ENCODE measurements at regions not wholly inside any gene's neighbourhood (a gene's known extent, or its start where the extent isn't known, plus 50 kb on each side); places are given as distances from the start of the nearest gene placed in this dataset.
A peak's percentile ranks its signal among the peaks of the same experiment; 100 is the strongest.

GRCh38 chr11:64456509-64457320, 97.8 kb downstream of the RPS6KA4 start:
- DNase-seq (ENCODE audit: low read depth in 1 of 2, low spot score in 1 of 2), result no peak

GRCh38 chr11:64457416-64458010, 98.2 kb upstream of the SLC22A11 start:
- no peak for DNase-seq (ENCODE audit: low read depth in 1 of 2, low spot score in 1 of 2)

GRCh38 chr11:64458997-64459396, 96.7 kb upstream of the SLC22A11 start:
- DNase-seq (ENCODE audit: low read depth in 1 of 2, low spot score in 1 of 2), result no peak

GRCh38 chr11:64459609-64460008, 96.1 kb upstream of the SLC22A11 start:
- no peak for DNase-seq (ENCODE audit: low read depth in 1 of 2, low spot score in 1 of 2)

- no peak for DNase-seq (ENCODE audit: low read depth in 1 of 2, low spot score in 1 of 2)
These were observed 94.7 kb upstream of the SLC22A11 start for GRCh38 chr11:64461081-64461480.

GRCh38 chr11:64466115-64466718, 89.5 kb upstream of the SLC22A11 start:
- no peak for DNase-seq (ENCODE audit: low read depth in 1 of 2, low spot score in 1 of 2)

- no peak for DNase-seq (ENCODE audit: low read depth in 1 of 2, low spot score in 1 of 2)
These were observed 86.5 kb upstream of the SLC22A11 start for GRCh38 chr11:64469288-64469687.

GRCh38 chr11:64472593-64473455, 82.9 kb upstream of the SLC22A11 start:
- no peak for DNase-seq (ENCODE audit: low read depth in 1 of 2, low spot score in 1 of 2)

- DNase-seq (ENCODE audit: low read depth in 1 of 2, low spot score in 1 of 2), result no peak
These were observed 81.1 kb upstream of the SLC22A11 start for GRCh38 chr11:64474680-64475079.

- no peak for DNase-seq (ENCODE audit: low read depth in 1 of 2, low spot score in 1 of 2)
These were observed 80.6 kb upstream of the SLC22A11 start for GRCh38 chr11:64475145-64475544.

GRCh38 chr11:64476881-64477280, 78.9 kb upstream of the SLC22A11 start:
- DNase-seq (ENCODE audit: low read depth in 1 of 2, low spot score in 1 of 2), result no peak

- no peak for DNase-seq (ENCODE audit: low read depth in 1 of 2, low spot score in 1 of 2)
These were observed 78.1 kb upstream of the SLC22A11 start for GRCh38 chr11:64477675-64478074.

- no peak for DNase-seq (ENCODE audit: low read depth in 1 of 2, low spot score in 1 of 2)
These were observed 73.2 kb upstream of the SLC22A11 start for GRCh38 chr11:64482588-64482987.

GRCh38 chr11:64484191-64485022, 71.3 kb upstream of the SLC22A11 start:
- no peak for DNase-seq (ENCODE audit: low read depth in 1 of 2, low spot score in 1 of 2)

- DNase-seq (ENCODE audit: low read depth in 1 of 2, low spot score in 1 of 2), result no peak
These were observed 70.7 kb upstream of the SLC22A11 start for GRCh38 chr11:64485074-64485473.

GRCh38 chr11:64489831-64490441, 65.8 kb upstream of the SLC22A11 start:
- peak in 1 of 2 donors; percentile 20 for DNase-seq (ENCODE audit: low read depth in 1 of 2, low spot score in 1 of 2)

- no peak for DNase-seq (ENCODE audit: low read depth in 1 of 2, low spot score in 1 of 2)
These were observed 65.1 kb upstream of the SLC22A11 start for GRCh38 chr11:64490562-64491216.

- no peak for DNase-seq (ENCODE audit: low read depth in 1 of 2, low spot score in 1 of 2)
These were observed 63.2 kb upstream of the SLC22A11 start for GRCh38 chr11:64492561-64492960.

GRCh38 chr11:64498136-64498535, 57.6 kb upstream of the SLC22A11 start:
- DNase-seq (ENCODE audit: low read depth in 1 of 2, low spot score in 1 of 2), result no peak
